Common myeloid progenitor, CD34-positive (primary cell): ENCODE measurements at regions not wholly inside any gene's neighbourhood (a gene's known extent, or its start where the extent isn't known, plus 50 kb on each side); places are given as distances from the start of the nearest gene placed in this dataset.
"Not testable (repeated sequence)": the region's sequence is repeated elsewhere in the genome, so short reads cannot be mapped to it uniquely, and the experiment has no call there.

ENCODE experiments used
- CTCF ChIA-PET: fragments of 350-600 bp; sonication (Branson Sonifier 250); formaldehyde crosslinking; loops from one replicate; lab custom pipeline; 2021; ENCODE audit warnings: antibody characterized with exemption; lab: Charles Lee
- POLR2A ChIA-PET: fragments of 350-600 bp; sonication (Branson Sonifier 250); formaldehyde crosslinking; loops from one replicate; lab custom pipeline; 2021; ENCODE audit warnings: antibody characterized with exemption; lab: Charles Lee
- DNase-seq, 3 donors: peaks; one replicate each; pipeline versions ENCODE4 v3.0.0 to v3.0.0-alpha.2; 2013
- H3K27ac ChIP-seq, 2 experiments: 1 replicate in 1 of 2; 2 replicates in 1 of 2; pipeline ENCODE4 v1.7.0; 2013; ENCODE audit warnings: inconsistent platforms in 2 of 2, low read length in 2 of 2, mild to moderate bottlenecking in 2 of 2, low read depth in 1 of 2, moderate library complexity in 1 of 2; ENCODE audit not compliant: severe bottlenecking in 2 of 2, insufficient read depth in 1 of 2, poor library complexity in 1 of 2
- H3K27me3 ChIP-seq, 5 experiments: replicated peaks in 2 of 5; 1 replicate in 3 of 5; 2 replicates in 2 of 5; pipeline versions ENCODE4 v1.6.1 to v1.7.0; 2013; ENCODE audit warnings: low read length in 4 of 5, mild to moderate bottlenecking in 2 of 5, moderate library complexity in 2 of 5, inconsistent platforms in 1 of 5; ENCODE audit not compliant: insufficient read depth in 5 of 5, control insufficient read depth in 4 of 5
- H3K36me3 ChIP-seq, 4 experiments: 1 replicate in 2 of 4; 2 replicates in 2 of 4; pipeline versions ENCODE4 v1.6.1 to v1.7.0; 2013; ENCODE audit warnings: low read length in 3 of 4, control low read depth in 1 of 4, mild to moderate bottlenecking in 1 of 4; ENCODE audit not compliant: control insufficient read depth in 4 of 4, insufficient read depth in 4 of 4
- H3K4me1 ChIP-seq, 4 experiments: 1 replicate in 3 of 4; 2 replicates in 1 of 4; pipeline versions ENCODE4 v1.6.1 to v1.7.1; 2013; ENCODE audit warnings: low read length in 3 of 4, mild to moderate bottlenecking in 3 of 4, control low read depth in 1 of 4, inconsistent platforms in 1 of 4, moderate library complexity in 1 of 4; ENCODE audit not compliant: control insufficient read depth in 4 of 4, insufficient read depth in 4 of 4; ENCODE audit errors: control extremely low read depth in 1 of 4
- H3K4me3 ChIP-seq, 7 experiments: 1 replicate in 4 of 7; 2 replicates in 3 of 7; pipeline versions ENCODE4 v1.5.1 to v1.7.0; 2013; ENCODE audit warnings: mild to moderate bottlenecking in 7 of 7, low read length in 6 of 7, moderate library complexity in 6 of 7, inconsistent platforms in 2 of 7, low read depth in 2 of 7, control low read depth in 1 of 7; ENCODE audit not compliant: insufficient read depth in 4 of 7, control insufficient read depth in 1 of 7; ENCODE audit errors: extremely low read depth in 1 of 7
- H3K9me3 ChIP-seq, 5 experiments: 1 replicate in 4 of 5; 2 replicates in 1 of 5; pipeline versions ENCODE4 v1.6.1 to v1.7.1; 2013; ENCODE audit warnings: low read length in 4 of 5, mild to moderate bottlenecking in 2 of 5, inconsistent platforms in 1 of 5, low read depth in 1 of 5, moderate library complexity in 1 of 5; ENCODE audit not compliant: control insufficient read depth in 4 of 5, insufficient read depth in 2 of 5; ENCODE audit errors: control extremely low read depth in 1 of 5
- WGBS: methylation state at CpG from one replicate; pipeline ENCODE4 v1.1.5; 2013; ENCODE audit not compliant: insufficient coverage; 5-methylcytosine and 5-hydroxymethylcytosine counted together

GRCh38 chr5:101205065-101205464, 302.0 kb upstream of the ST8SIA4 start:
- DNase-seq, CTCF ChIA-PET, POLR2A ChIA-PET, H3K9me3 ChIP-seq, H3K4me3 ChIP-seq, H3K27me3 ChIP-seq, H3K27ac ChIP-seq, H3K4me1 ChIP-seq, H3K36me3 ChIP-seq: not testable (repeated sequence)
- 97% methylated on average over 3 of the region's 3 CpGs for WGBS

- POLR2A ChIA-PET, H3K9me3 ChIP-seq, H3K4me1 ChIP-seq, H3K4me3 ChIP-seq, CTCF ChIA-PET, DNase-seq, H3K36me3 ChIP-seq, H3K27me3 ChIP-seq, H3K27ac ChIP-seq: not testable (repeated sequence)
- 88% methylated on average over 9 of the region's 10 CpGs for WGBS
Observed at GRCh38 chr5:101180365-101180764, 277.3 kb upstream of the ST8SIA4 start.

GRCh38 chr5:101176605-101177004, 273.5 kb upstream of the ST8SIA4 start:
- H3K36me3 ChIP-seq: no peaks in the 10 kb centered on the region
- no peaks in the 10 kb centered on the region for H3K27me3 ChIP-seq
- POLR2A ChIA-PET: no interaction called here
- H3K9me3 ChIP-seq: peaks cover 0 to 8% (median 2%) of the 10 kb centered on the region in 5 experiments
- no peak overlapping the region for H3K27ac ChIP-seq
- DNase-seq: no peak
- no peaks in the 10 kb centered on the region for H3K4me1 ChIP-seq
- no peak overlapping the region for H3K4me3 ChIP-seq
- WGBS: 100% methylated on average over 1 of the region's 3 CpGs
- CTCF ChIA-PET: no interaction called here

- no CpG with 5 or more reads among the region's 1 CpG for WGBS
- H3K36me3 ChIP-seq: no peaks in the 10 kb centered on the region
- no peak for DNase-seq
- H3K4me1 ChIP-seq: no peaks in the 10 kb centered on the region
- CTCF ChIA-PET: no interaction called here
- H3K27ac ChIP-seq: no peak overlapping the region
- H3K9me3 ChIP-seq: peaks cover 0 to 8% (median 2%) of the 10 kb centered on the region in 5 experiments
- no peak overlapping the region for H3K4me3 ChIP-seq
- H3K27me3 ChIP-seq: no peaks in the 10 kb centered on the region
- POLR2A ChIA-PET: no interaction called here
Observed at GRCh38 chr5:101174981-101175380, 271.9 kb upstream of the ST8SIA4 start.

- POLR2A ChIA-PET: no interaction called here
- CTCF ChIA-PET: no interaction called here
- H3K27me3 ChIP-seq: no peaks in the 10 kb centered on the region
- H3K4me1 ChIP-seq: no peaks in the 10 kb centered on the region
- 87% methylated on average over 4 of the region's 4 CpGs for WGBS
- H3K27ac ChIP-seq: no peak overlapping the region
- DNase-seq: no peak
- no peak overlapping the region for H3K4me3 ChIP-seq
- peaks cover 0 to 3% (median 0%) of the 10 kb centered on the region in 5 experiments for H3K9me3 ChIP-seq
- H3K36me3 ChIP-seq: no peaks in the 10 kb centered on the region
Observed at GRCh38 chr5:101163088-101163487, 260.0 kb upstream of the ST8SIA4 start.

- Histone ChIP-seq H3K4me1 (no peaks in the 10 kb centered on the region), H3K9me3 (peaks cover 0 to 3% (median 0%) of the 10 kb centered on the region in 5 experiments), H3K36me3 (no peaks in the 10 kb centered on the region), H3K27ac (no peak overlapping the region), H3K27me3 (no peaks in the 10 kb centered on the region), H3K4me3 (no peak overlapping the region)
- WGBS: no CpG with 5 or more reads among the region's 1 CpG
- DNase-seq: no peak
- ChIA-PET POLR2A (no interaction called here), CTCF (no interaction called here)
Observed at GRCh38 chr5:101160002-101160401, 256.9 kb upstream of the ST8SIA4 start.

GRCh38 chr5:101159006-101159405, 255.9 kb upstream of the ST8SIA4 start:
- no CpG with 5 or more reads among the region's 2 CpGs for WGBS

More at GRCh38 chr5:101159006-101159405, 255.9 kb upstream of the ST8SIA4 start:
- H3K27me3 ChIP-seq: no peaks in the 10 kb centered on the region
- DNase-seq: no peak
- CTCF ChIA-PET: no interaction called here
- H3K9me3 ChIP-seq: peaks cover 0 to 3% (median 0%) of the 10 kb centered on the region in 5 experiments
- POLR2A ChIA-PET: no interaction called here
- no peak overlapping the region for H3K27ac ChIP-seq
- H3K4me3 ChIP-seq: no peak overlapping the region
- no peaks in the 10 kb centered on the region for H3K4me1 ChIP-seq
- H3K36me3 ChIP-seq: no peaks in the 10 kb centered on the region
